ENCODE measurements at regions not wholly inside any gene's neighbourhood (a gene's known extent, or its start where the extent isn't known, plus 50 kb on each side); places are given as distances from the start of the nearest gene placed in this dataset.
"Not testable (repeated sequence)": the region's sequence is repeated elsewhere in the genome, so short reads cannot be mapped to it uniquely, and the experiment has no call there.

GRCh38 chr9:89674667-89675057 lies 69.8 kb downstream of the GADD45G start:
- DNase-seq (ENCODE audit: low read depth): no peak

DNA sequence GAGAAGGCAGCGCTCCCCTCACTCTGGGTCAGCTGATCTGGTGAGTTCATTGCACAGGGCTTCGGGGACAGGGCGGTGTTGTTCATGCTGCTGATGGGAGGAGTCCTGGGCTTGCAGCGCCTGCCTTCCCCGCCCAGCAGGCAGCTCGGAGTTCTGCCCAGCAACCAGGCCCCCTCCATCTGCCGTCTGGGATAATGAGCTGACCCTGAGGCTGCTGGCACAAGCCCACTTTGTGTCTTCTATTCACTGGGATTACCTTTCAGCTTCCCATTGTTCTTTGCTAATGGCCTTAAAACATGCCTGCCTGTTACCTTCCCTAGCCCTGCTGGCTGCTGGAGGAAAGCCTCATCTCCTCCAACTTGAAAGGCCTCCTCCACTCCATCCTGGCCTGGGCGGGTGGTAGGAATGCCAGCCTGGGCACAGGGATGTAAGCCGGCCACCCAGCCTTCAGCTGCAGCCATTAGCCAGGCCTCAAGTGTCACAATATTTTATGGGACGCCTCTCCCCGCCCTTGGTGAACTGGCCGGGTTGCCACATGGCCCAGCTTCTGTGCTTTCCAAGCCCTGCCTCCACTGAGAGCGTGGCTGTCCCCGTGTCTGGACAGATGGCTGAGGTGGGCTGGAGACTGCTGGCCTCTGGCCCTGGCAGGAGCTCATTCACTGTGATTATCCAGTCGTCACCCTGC lies 70.4 kb downstream of the GADD45G start:
- DNase-seq (ENCODE audit: low read depth): no peak

DNA sequence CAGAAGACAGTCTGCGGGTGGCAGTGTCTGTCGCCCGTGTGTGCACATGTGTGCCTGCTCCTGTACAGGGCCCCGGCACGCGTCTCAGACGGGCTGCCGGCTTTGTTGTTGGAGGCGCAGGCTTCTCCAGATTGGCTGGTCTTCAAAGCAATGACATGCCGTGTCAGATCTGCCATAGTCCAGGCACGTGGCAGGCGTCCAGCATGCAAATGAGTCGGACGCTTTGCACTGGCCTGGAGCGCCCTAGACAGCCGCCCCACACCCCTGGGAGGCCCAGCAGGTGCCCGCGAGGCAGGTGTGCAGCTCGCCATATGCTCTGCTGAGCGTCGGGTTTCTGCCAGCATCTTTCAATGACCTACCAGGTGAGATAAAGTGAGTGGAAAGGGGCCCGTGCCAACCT lies 71.5 kb downstream of the GADD45G start:
- no peak for DNase-seq (ENCODE audit: low read depth)

GRCh38 chr9:89677702-89678395 lies 73.0 kb downstream of the GADD45G start:
- DNase-seq (ENCODE audit: low read depth): no peak

DNA sequence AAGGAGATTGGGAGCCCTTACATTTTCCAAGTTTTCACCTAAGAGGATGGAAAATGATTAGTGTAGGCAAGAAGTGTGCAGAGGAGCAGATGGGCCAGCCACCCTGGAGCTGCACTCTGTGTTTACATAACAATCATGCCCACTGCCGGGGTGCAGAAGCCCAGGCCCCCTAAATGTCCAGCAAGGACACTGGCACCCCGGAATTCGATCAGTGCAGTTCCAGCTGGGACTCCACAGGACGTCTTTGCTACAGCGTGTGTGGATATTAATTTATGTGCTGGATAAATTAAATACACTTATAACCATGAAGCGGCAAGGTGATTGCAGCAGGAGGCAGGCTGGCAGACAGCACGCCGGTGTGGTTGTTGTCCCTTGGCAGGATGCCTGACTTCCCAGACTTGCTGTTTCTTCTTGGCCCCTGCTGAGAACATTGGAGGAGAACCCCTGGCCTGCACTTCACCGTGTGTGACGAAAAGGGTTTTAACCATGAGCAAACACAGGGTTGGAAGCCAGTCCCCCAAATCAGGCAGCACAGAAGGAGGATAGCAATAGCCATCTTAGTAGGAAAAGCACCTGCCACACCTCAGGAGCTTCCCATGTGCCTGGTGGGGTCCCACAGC lies 73.7 kb downstream of the GADD45G start:
- DNase-seq (ENCODE audit: low read depth): no peak

GRCh38 chr9:89679016-89679415 lies 74.2 kb downstream of the GADD45G start:
- DNase-seq (ENCODE audit: low read depth): no peak

GRCh38 chr9:89679581-89679980 lies 74.8 kb downstream of the GADD45G start:
- no peak for DNase-seq (ENCODE audit: low read depth)

DNA sequence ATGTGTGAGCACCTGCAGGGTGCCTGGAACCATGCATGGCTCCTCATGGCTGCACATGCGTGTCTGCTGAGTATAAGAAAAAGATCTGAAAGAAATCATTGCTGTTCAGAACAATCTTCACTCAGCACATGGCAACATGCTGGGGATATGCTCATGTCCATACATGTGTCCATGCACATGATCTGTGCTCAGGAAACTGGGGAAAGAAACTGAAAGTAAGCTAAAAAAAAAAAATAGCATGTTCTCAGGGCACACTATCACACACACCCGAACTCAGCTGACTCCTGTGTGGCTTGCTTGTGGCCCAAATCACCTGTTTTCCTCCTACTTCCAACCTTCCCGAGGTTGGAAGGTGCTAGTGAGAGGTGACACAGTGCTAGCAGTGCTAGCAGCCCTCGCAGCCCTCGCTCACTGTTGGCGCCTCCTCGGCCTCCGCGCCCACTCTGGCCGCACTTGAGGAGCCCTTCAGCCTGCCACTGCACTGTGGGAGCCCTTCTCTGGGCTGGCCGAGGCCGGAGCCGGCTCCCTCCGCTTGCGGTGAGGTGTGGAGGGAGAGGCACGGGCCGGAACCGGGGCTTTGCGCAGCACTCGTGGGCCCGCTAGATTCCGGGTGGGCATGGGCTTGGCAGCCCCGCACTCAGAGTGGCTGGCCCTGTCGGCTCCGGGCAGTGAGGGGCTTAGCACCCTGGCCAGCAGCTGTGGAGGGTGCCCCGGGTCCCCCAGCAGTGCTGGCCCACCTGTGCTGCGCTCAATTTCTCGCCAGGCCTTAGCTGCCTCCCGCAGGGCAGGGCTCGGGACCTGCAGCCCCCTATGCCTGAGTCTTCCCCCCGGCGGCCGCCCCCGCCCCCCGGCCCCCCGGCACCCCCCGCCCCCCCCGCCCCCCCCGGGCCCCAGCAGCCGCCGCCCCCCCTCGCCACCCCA lies 76.0 kb downstream of the GADD45G start:
- DNase-seq (ENCODE audit: low read depth): no peak

- not testable (repeated sequence) for DNase-seq (ENCODE audit: low read depth)
Observed at GRCh38 chr9:89681468-89681859, 76.7 kb downstream of the GADD45G start.

DNA sequence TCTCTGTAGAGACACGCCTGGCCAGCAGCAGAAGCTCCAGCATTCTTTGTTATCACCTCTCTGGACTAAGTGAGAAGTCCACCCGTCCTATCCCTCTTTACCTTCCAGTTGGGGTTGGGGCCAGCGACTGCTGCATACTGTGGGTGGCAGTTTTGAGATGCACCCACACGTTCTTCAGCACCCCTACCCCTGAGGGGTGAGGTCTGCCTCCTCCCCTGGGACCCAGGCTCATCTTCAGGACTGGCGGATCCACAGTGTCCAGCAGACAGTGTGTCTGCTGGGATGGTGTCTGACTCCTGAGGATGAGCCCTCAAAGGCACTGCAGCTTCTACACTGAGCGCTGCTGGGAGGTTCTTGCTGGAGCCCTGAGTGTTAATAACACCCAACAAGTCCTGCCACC lies 78.8 kb downstream of the GADD45G start:
- DNase-seq (ENCODE audit: low read depth): no peak

- no peak for DNase-seq (ENCODE audit: low read depth)
Observed at GRCh38 chr9:89684218-89684617, 79.4 kb downstream of the GADD45G start.

DNA sequence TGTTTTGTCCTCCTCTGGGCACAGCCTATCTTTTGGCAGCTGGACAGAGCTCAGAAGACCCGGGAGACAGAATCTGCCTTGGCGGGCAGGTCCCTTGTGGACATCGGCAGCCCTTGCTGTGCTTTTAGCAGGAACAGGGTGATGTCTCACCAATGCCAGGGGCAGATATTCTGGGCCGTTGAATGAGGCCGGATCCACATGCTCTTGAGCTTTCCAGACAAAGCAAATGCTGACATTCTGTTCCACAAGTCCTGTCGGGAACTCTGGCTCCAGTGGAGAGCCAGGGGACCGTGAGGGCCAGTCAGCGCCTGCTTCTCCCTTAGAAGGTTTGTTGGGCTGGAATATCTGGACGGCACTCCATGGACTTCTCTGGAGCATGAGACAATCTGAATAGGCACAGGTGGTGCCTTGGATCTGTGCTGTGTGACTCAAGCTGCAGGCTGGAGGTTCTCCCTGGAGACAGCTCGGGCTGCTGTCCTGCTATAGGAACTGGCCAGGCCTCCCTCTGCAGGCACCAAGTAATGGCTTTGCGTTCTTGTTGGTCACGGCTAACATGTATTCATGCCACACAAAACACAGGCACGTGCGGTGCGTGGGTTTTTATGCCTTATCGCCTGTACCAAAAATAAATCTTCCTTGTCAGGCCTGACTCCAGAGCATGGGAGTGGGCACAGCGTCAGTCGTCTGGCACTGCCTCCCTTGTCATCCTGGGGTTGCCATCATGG lies 80.3 kb downstream of the GADD45G start:
- no peak for DNase-seq (ENCODE audit: low read depth)

- no peak for DNase-seq (ENCODE audit: low read depth)
Observed at GRCh38 chr9:89685698-89686097, 80.9 kb downstream of the GADD45G start.

- DNase-seq (ENCODE audit: low read depth): no peak
Observed at GRCh38 chr9:89686126-89686525, 81.3 kb downstream of the GADD45G start.

DNA sequence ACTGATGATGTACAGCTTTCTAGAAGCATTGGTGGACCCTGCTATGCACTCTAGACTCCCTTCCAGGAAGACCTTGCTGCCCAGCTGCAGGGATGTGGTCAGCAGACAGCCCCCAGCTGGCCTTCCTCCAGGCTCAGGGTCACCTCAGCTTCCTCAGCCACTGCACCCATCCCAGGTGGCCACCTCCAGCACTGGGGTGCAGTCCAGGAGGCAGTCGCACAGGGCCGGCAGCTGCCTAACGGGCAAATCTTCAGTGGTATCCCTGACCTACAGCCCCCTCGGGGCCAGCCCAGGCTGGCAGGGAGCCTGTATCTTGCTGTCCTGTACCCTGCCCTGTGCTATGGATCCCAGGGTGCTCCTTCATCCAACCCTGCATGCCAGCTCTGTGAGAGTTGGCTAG lies 81.8 kb downstream of the GADD45G start:
- no peak for DNase-seq (ENCODE audit: low read depth)

DNA sequence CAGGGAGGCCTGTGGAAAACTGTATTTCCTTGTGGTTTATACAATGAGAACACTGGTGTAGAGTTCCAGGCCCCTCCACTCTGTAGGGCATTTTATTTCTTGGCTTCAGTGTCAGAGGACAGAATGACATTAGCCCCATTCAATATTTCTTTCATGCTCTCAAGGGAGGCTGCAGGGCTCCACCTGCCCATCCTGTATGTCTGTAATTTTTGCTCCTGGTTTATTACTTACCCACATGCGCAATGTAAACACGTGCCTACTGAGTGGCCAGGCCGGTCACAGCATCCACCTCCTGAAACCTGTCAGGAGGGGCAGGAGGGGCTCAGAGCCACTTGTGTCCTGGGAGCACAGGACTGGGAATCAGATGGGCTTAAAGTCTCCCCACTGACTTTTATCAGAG lies 82.4 kb downstream of the GADD45G start:
- DNase-seq (ENCODE audit: low read depth): no peak

DNA sequence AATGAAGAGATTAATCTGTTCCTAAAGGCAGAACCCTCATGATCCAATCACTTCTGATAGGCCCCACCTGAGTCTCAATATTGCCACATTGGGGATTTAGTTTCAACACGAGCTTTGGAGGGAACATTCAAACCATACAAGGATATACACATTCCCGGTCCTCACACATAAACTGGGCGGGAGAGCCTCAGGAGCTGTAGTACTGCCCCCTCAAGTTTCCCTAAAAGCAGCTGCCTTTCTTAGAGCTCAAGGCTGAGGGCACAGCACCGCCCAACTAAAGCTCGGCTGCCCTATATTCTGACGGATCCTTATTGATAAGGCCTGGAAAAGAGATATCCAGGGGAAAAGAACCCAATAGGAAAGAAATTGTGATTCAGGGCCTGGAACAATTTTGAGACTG lies 83.0 kb downstream of the GADD45G start:
- no peak for DNase-seq (ENCODE audit: low read depth)

DNA sequence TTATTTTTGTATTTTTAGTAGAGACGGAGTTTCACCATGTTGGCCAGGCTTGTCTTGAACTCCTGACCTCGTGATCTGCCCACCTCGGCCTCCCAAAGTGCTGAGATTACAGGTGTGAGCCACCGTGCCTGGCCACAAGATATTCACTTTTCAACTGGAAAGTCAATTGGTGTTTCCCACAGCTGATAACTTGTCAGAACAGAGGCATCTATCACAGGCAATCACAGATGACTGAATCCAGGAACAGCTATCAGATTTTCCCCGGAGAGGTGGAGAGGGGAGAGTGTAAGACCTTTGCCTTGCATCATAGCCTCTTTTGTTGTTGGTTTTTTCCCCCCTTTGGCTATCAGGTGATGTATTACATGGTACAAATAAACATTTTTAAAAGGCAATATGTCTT lies 84.5 kb downstream of the GADD45G start:
- not testable (repeated sequence) for DNase-seq (ENCODE audit: low read depth)

DNA sequence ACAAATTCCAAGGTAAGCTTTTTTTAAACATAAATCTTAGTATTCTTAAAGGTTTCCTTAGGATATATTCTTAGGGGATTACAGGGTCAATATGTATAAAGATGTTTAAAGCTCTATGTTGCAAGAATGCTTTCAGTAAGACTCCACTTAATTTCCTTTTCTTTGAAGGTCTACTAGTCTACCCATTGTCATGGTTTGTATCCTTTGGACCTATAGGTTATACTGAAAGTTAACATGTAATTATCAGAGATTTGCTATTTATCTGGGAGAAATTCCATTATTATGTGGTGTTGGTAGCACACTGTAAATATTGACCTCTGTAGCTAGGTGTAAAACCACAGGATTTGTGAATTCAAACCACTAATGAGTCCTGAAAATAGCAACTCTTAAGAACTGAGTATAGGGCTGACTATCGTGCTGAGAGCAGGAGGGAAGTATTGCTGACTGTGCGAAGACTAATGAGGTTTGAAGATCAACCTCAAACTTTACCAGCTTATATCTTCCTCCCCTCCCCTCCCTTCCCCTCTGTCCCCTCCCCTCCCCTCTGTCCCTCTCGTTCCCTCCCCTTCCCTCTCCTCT lies 85.6 kb downstream of the GADD45G start:
- DNase-seq (ENCODE audit: low read depth): no peak

GRCh38 chr9:89695441-89695891 lies 90.7 kb downstream of the GADD45G start:
- no peak for DNase-seq (ENCODE audit: low read depth)

DNA sequence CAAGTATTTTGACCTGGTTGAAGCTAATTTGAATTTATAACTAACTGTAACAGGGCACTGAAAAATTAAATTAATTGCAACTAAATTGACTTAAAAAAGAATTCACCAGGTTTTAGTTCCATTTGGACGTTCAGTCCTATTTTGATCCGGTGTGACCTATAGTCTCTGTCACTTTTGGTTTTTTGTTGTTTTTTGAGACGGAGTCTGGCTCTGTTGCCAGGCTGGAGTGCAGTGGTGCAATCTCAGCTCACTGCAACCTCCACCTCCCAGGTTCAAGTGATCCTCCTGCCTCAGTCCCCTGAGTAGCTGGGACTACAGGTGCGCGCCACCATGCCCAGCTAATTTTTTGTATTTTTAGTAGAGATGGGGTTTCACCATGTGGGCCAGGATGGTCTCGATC lies 91.2 kb downstream of the GADD45G start:
- DNase-seq (ENCODE audit: low read depth): not testable (repeated sequence)
